ENCODE measurements at regions not wholly inside any gene's neighbourhood (a gene's known extent, or its start where the extent isn't known, plus 50 kb on each side); places are given as distances from the start of the nearest gene placed in this dataset.
"Not testable (repeated sequence)": the region's sequence is repeated elsewhere in the genome, so short reads cannot be mapped to it uniquely, and the experiment has no call there.

DNA sequence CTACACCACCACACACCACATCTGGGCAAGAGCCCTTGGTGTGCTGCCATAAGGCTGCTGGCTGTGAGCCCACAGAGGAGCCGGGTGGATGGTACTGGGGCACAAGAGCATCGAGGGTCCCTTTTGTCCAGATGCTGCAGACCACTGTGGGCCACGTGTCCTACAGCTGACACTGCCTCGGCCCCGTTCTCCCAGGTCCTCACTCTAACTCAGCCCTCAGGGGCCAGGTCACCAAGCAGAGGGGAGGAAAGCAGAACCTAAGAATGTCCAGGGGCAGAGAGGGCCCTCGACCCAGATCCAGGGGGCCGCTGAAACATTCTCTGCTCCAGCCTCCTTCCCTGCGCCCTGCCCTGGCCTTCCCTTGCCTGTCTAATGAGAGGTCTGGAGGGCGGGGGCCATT is 91.7 kb upstream of the ASB18 start:
- H3K4me3 ChIP-seq (ENCODE audit: low read depth, low read length) = no peak overlapping the region
- no peaks in the 10 kb centered on the region for H3K9me3 ChIP-seq (ENCODE audit: control insufficient read depth, low read length)
- TF ChIP-seq, protein P1, sequence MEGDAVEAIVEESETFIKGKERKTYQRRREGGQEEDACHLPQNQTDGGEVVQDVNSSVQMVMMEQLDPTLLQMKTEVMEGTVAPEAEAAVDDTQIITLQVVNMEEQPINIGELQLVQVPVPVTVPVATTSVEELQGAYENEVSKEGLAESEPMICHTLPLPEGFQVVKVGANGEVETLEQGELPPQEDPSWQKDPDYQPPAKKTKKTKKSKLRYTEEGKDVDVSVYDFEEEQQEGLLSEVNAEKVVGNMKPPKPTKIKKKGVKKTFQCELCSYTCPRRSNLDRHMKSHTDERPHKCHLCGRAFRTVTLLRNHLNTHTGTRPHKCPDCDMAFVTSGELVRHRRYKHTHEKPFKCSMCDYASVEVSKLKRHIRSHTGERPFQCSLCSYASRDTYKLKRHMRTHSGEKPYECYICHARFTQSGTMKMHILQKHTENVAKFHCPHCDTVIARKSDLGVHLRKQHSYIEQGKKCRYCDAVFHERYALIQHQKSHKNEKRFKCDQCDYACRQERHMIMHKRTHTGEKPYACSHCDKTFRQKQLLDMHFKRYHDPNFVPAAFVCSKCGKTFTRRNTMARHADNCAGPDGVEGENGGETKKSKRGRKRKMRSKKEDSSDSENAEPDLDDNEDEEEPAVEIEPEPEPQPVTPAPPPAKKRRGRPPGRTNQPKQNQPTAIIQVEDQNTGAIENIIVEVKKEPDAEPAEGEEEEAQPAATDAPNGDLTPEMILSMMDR (IDR thresholded peaks at IDR 0.05) = no peak
- no peaks in the 10 kb centered on the region for H3K27me3 ChIP-seq (ENCODE audit: control insufficient read depth, insufficient read depth, low read length)
- H3K9ac ChIP-seq = no peak overlapping the region
- no peak overlapping the region for H2AFZ ChIP-seq
- H3K36me3 ChIP-seq (ENCODE audit: control insufficient read depth, insufficient read depth, low read length) = no peaks in the 10 kb centered on the region
- no peak overlapping the region for H3K27ac ChIP-seq
- H3K4me1 ChIP-seq = no peaks in the 10 kb centered on the region
- no peaks in the 10 kb centered on the region for H3K79me2 ChIP-seq
- H3K4me2 ChIP-seq (ENCODE audit: low read length) = no peak overlapping the region

DNA sequence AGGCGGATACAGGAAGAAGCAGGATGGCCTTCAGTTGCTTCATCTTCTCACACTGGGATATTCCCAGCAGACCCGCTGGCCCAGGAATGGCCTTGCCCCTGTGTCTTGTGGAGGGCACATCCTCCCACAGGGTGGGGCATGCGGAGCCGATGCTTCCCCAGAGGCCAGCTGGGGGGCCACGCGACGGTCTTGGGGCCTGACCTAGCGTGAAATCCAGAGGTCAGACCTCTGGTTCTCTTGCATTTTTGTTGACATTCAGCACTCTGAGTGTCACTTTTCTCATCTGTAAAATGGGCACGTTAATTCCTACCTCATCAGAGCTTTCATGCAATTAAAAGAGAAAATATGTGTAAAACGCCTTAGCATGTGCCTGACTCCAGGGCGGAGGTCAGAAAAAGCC is 92.1 kb upstream of the ASB18 start:
- not testable (repeated sequence) for H3K4me2 ChIP-seq (ENCODE audit: low read length); H3K27ac ChIP-seq; H3K4me1 ChIP-seq; H3K79me2 ChIP-seq; H3K9ac ChIP-seq; H3K9me3 ChIP-seq (ENCODE audit: control insufficient read depth, low read length); H2AFZ ChIP-seq; H3K27me3 ChIP-seq (ENCODE audit: control insufficient read depth, insufficient read depth, low read length); H3K4me3 ChIP-seq (ENCODE audit: low read depth, low read length); H3K36me3 ChIP-seq (ENCODE audit: control insufficient read depth, insufficient read depth, low read length)

DNA sequence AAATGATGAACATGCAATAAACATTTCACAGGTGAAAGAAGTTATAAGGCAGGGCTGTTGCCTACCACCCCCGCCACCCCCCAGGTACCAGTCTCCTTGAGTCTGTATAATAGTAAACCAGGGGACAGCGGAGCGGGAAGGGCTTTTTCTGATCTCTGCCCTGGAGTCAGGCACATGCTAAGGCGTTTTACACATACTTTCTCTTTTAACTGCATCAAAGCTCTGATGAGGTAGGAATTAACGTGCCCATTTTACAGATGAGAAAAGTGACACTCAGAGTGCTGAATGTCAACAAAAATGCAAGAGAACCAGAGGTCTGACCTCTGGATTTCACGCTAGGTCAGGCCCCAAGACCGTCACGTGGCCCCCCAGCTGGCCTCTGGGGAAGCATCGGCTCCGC is 94.3 kb upstream of the ASB18 start:
- not testable (repeated sequence) for H3K27me3 ChIP-seq (ENCODE audit: control insufficient read depth, insufficient read depth, low read length); H3K27ac ChIP-seq; H3K36me3 ChIP-seq (ENCODE audit: control insufficient read depth, insufficient read depth, low read length); H3K79me2 ChIP-seq; H3K9ac ChIP-seq; H3K4me2 ChIP-seq (ENCODE audit: low read length); H2AFZ ChIP-seq; H3K4me3 ChIP-seq (ENCODE audit: low read depth, low read length); H3K9me3 ChIP-seq (ENCODE audit: control insufficient read depth, low read length); H3K4me1 ChIP-seq

DNA sequence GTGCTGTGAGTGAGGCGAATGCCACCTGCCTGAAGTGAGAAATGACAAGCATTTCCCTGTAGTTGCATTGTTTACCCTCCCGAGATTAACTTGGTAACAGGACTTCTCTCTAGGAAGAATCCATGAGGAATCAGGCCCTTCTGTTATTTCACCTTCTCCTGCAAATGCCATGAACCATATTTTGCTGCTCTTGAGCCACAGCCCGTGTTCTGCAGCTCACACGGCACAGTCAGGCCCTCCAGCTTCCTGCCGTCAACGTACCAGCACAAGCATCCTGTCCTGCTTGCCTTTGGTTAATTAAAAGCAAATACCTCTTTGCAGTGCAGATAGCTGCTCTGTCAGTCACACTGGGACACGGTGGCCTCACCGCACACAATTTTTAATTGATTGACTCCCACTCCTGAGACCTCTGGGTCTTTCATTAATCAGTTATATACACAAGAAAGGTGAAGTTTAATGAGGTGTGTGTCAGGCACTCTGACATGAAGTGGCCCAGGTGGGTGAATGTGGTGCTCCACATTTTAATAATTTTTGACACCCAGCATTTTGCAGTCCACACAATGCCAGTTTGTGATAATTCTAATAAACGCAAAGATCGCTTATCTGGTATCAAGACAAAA is 95.3 kb upstream of the ASB18 start:
- TF ChIP-seq, protein P1 (IDR thresholded peaks at IDR 0.05) = no peak
- H3K9ac ChIP-seq = no peak overlapping the region
- no peaks in the 10 kb centered on the region for H3K79me2 ChIP-seq
- no peak overlapping the region for H3K4me3 ChIP-seq (ENCODE audit: low read depth, low read length)
- H3K36me3 ChIP-seq (ENCODE audit: control insufficient read depth, insufficient read depth, low read length) = no peaks in the 10 kb centered on the region
- no peak overlapping the region for H2AFZ ChIP-seq
- H3K4me2 ChIP-seq (ENCODE audit: low read length) = no peak overlapping the region
- no peaks in the 10 kb centered on the region for H3K4me1 ChIP-seq
- no peaks in the 10 kb centered on the region for H3K27me3 ChIP-seq (ENCODE audit: control insufficient read depth, insufficient read depth, low read length)
- no peaks in the 10 kb centered on the region for H3K9me3 ChIP-seq (ENCODE audit: control insufficient read depth, low read length)
- no peak overlapping the region for H3K27ac ChIP-seq

DNA sequence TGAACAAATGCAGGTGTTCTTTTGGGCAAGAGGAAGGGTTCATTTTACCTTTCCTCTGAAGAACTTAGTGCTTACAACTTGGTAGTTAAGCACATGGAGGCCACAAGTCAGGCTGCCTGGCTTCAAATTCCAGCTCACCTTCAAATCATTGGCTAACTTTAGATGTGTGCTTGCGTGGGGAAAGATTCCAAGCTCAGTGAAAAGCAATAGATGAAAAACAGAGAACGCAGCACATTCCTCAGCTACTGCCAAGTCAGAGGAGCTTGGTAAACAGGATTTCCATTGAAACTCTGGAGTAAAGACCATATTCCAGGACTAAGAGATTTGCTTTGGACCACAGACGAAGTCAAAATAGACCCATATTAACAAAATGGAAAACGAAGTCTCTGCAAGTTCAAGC is 96.3 kb upstream of the ASB18 start:
- TF ChIP-seq, protein P1 (IDR thresholded peaks at IDR 0.05) = no peak
- H3K27me3 ChIP-seq (ENCODE audit: control insufficient read depth, insufficient read depth, low read length) = no peaks in the 10 kb centered on the region
- H3K79me2 ChIP-seq = no peaks in the 10 kb centered on the region
- no peaks in the 10 kb centered on the region for H3K4me1 ChIP-seq
- H3K27ac ChIP-seq = no peak overlapping the region
- H2AFZ ChIP-seq = peak overlapping the region; percentile 15
- H3K36me3 ChIP-seq (ENCODE audit: control insufficient read depth, insufficient read depth, low read length) = no peaks in the 10 kb centered on the region
- no peaks in the 10 kb centered on the region for H3K9me3 ChIP-seq (ENCODE audit: control insufficient read depth, low read length)
- H3K4me2 ChIP-seq (ENCODE audit: low read length) = no peak overlapping the region
- no peak overlapping the region for H3K9ac ChIP-seq
- H3K4me3 ChIP-seq (ENCODE audit: low read depth, low read length) = no peak overlapping the region

DNA sequence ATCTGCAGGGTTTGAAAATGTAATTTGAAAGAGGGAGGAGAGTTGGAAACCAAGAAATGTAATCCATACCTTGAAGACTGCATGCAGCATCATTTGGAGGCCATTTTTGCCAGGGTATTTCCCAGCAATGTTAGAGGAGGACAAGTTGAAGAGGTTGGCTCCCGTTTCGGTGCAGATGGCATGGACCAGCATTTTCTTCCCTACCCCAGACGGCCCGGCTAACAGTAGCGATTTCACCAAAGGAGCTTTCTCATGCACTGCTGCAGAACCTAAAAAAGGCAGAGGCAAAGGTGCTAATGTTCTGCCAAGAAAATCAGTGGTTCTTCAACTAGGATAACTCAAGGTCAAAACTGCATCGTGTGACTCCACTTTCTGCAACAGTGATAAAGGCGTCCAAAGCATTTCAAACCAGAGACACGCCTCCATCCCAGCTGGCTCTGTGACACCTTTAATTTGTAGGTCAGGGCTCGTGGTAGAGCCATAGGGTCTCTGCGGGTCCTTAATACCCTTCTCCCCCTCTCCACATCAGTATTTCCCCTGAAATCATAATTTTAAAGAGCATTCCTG is 99.6 kb upstream of the ASB18 start:
- no peak overlapping the region for H2AFZ ChIP-seq
- no peaks in the 10 kb centered on the region for H3K79me2 ChIP-seq
- H3K36me3 ChIP-seq (ENCODE audit: control insufficient read depth, insufficient read depth, low read length) = no peaks in the 10 kb centered on the region
- H3K27ac ChIP-seq = no peak overlapping the region
- TF ChIP-seq, protein P1 (IDR thresholded peaks at IDR 0.05) = no peak
- H3K4me3 ChIP-seq (ENCODE audit: low read depth, low read length) = no peak overlapping the region
- no peak overlapping the region for H3K4me2 ChIP-seq (ENCODE audit: low read length)
- no peak overlapping the region for H3K9ac ChIP-seq
- no peaks in the 10 kb centered on the region for H3K27me3 ChIP-seq (ENCODE audit: control insufficient read depth, insufficient read depth, low read length)
- H3K9me3 ChIP-seq (ENCODE audit: control insufficient read depth, low read length) = no peaks in the 10 kb centered on the region
- H3K4me1 ChIP-seq = no peaks in the 10 kb centered on the region

Measured in parathyroid adenoma (tissue), 2 donors.